IMR-90 (cell line): ENCODE measurements at regions not wholly inside any gene's neighbourhood (a gene's known extent, or its start where the extent isn't known, plus 50 kb on each side); places are given as distances from the start of the nearest gene placed in this dataset.

Experiments
- ATAC-seq: fragments of 200-7000 bp; cut with Tn5 transposase; 2 replicates; pipeline ENCODE4 v1.9.1; 2020; ENCODE audit warnings: low read depth, mild to moderate bottlenecking, moderate library complexity
- BruUV-seq: library from RNA; stranded (reverse); fragments of 400-500 nt; replicated peaks from 2 replicates; lab custom pipeline; 2021; lab: Mats Ljungman, UMichigan
- CTCF ChIA-PET: fragments of 300-600 bp; formaldehyde crosslinking; extraction: SDS; loops from one replicate; lab custom pipeline; 2021; ENCODE audit warnings: antibody characterized with exemption; lab: Yijun Ruan, JAX
- POLR2A ChIA-PET: fragments of 300-600 bp; sonication (Branson Sonifier 250); formaldehyde crosslinking; loops from one replicate; lab custom pipeline; 2022; ENCODE audit warnings: antibody characterized with exemption; ENCODE audit not compliant: unreplicated experiment; lab: Charles Lee
- DNase-seq: peaks from one replicate; pipeline ENCODE4 v3.0.0; 2013
- H2AFZ ChIP-seq: replicated peaks from 2 replicates; pipeline ENCODE3; 2013; ENCODE audit warnings: low read length, mild to moderate bottlenecking; ENCODE audit not compliant: poor library complexity
- H2AK5ac ChIP-seq: 2 replicates; pipeline ENCODE4 v1.6.1; 2013; ENCODE audit warnings: low read depth, low read length, inconsistent platforms
- H2AK9ac ChIP-seq: replicated peaks from 2 replicates; pipeline ENCODE3; 2013; ENCODE audit warnings: mild to moderate bottlenecking, low read depth, low read length, moderate library complexity; ENCODE audit not compliant: poor library complexity
- H2BK120ac ChIP-seq: 2 replicates; pipeline ENCODE4 v1.6.1; 2013; ENCODE audit warnings: low read depth, low read length, inconsistent platforms
- H2BK15ac ChIP-seq: 3 replicates; pipeline ENCODE4 v1.6.1; 2013; ENCODE audit warnings: low read depth, low read length, inconsistent platforms
- H2BK20ac ChIP-seq: 2 replicates; pipeline ENCODE4 v1.6.1; 2013; ENCODE audit warnings: low read depth, mild to moderate bottlenecking, inconsistent platforms, low read length, moderate library complexity
- H2BK5ac ChIP-seq: 2 replicates; pipeline ENCODE4 v1.6.1; 2013; ENCODE audit warnings: mild to moderate bottlenecking, low read depth, low read length, inconsistent platforms; ENCODE audit not compliant: poor library complexity, severe bottlenecking
- H3K14ac ChIP-seq: replicated peaks from 2 replicates; pipeline ENCODE4 v1.6.1; 2013; ENCODE audit warnings: low read depth, low read length, inconsistent platforms
- H3K18ac ChIP-seq: 2 replicates; pipeline ENCODE4 v1.6.1; 2013; ENCODE audit warnings: low read depth, low read length, control low read depth
- H3K23ac ChIP-seq: 2 replicates; pipeline ENCODE4 v1.6.1; 2013; ENCODE audit warnings: low read depth, low read length, inconsistent platforms
- H3K27ac ChIP-seq: 2 replicates; pipeline ENCODE4 v1.5.1; 2013; ENCODE audit warnings: mild to moderate bottlenecking, control low read depth, low read length; ENCODE audit not compliant: insufficient read depth
- H3K27me3 ChIP-seq: 2 replicates; pipeline ENCODE4 v1.6.1; 2013; ENCODE audit warnings: low read length; ENCODE audit not compliant: control insufficient read depth, insufficient read depth
- H3K36me3 ChIP-seq: 2 replicates; pipeline ENCODE4 v1.6.1; 2013; ENCODE audit warnings: low read length, mixed read lengths; ENCODE audit not compliant: control insufficient read depth, insufficient read depth
- H3K4ac ChIP-seq: 2 replicates; pipeline ENCODE4 v1.6.1; 2013; ENCODE audit warnings: low read depth, low read length, inconsistent platforms
- H3K4me1 ChIP-seq: 2 replicates; pipeline ENCODE4 v1.6.1; 2013; ENCODE audit warnings: low read length, mixed read lengths; ENCODE audit not compliant: control insufficient read depth, insufficient read depth
- H3K4me2 ChIP-seq: 2 replicates; pipeline ENCODE4 v1.6.1; 2013; ENCODE audit warnings: low read depth, mild to moderate bottlenecking, control low read depth, low read length, moderate library complexity
- H3K4me3 ChIP-seq: 2 replicates; pipeline ENCODE4 v1.5.1; 2013; ENCODE audit warnings: low read depth, mild to moderate bottlenecking, control low read depth, low read length, moderate library complexity; ENCODE audit not compliant: insufficient read depth
- H3K56ac ChIP-seq: 2 replicates; pipeline ENCODE4 v1.6.1; 2013; ENCODE audit warnings: low read length, inconsistent platforms; ENCODE audit not compliant: insufficient read depth; ENCODE audit errors: extremely low read depth
- H3K79me1 ChIP-seq, 2 experiments: 2 replicates each; pipeline ENCODE4 v1.6.1; 2013; ENCODE audit warnings: low read length in 2 of 2, inconsistent platforms in 1 of 2, low read depth in 1 of 2
- H3K9ac ChIP-seq: 2 replicates; pipeline ENCODE4 v1.6.1; 2013; ENCODE audit warnings: low read depth, low read length, control low read depth
- H3K9me1 ChIP-seq: 2 replicates; pipeline ENCODE4 v1.6.1; 2013; ENCODE audit warnings: low read length, inconsistent platforms; ENCODE audit not compliant: insufficient read depth
- H3K9me3 ChIP-seq: 2 replicates; pipeline ENCODE4 v1.6.1; 2013; ENCODE audit warnings: low read length; ENCODE audit not compliant: control insufficient read depth, insufficient read depth
- H4K20me1 ChIP-seq: 2 replicates; pipeline ENCODE4 v1.6.1; 2013; ENCODE audit warnings: low read length, inconsistent platforms; ENCODE audit not compliant: insufficient read depth
- H4K5ac ChIP-seq: 2 replicates; pipeline ENCODE4 v1.6.1; 2013; ENCODE audit warnings: mild to moderate bottlenecking, low read depth, low read length, control low read depth
- H4K8ac ChIP-seq, 2 experiments: 2 replicates each; pipeline ENCODE4 v1.6.1; 2013; ENCODE audit warnings: low read depth in 2 of 2, low read length in 2 of 2, control low read depth in 1 of 2, inconsistent platforms in 1 of 2
- H4K91ac ChIP-seq: 2 replicates; pipeline ENCODE4 v1.6.1; 2013; ENCODE audit warnings: low read depth, low read length, inconsistent platforms; ENCODE audit not compliant: insufficient read depth
- MAZ ChIP-seq: IDR thresholded peaks from 2 replicates; pipeline ENCODE4 v1.6.1; 2012; ENCODE audit warnings: low read depth, mild to moderate bottlenecking, low read length, improper control_type of control experiment, moderate library complexity, borderline replicate concordance
- SMC3 ChIP-seq: fragments of 150-350 bp; IDR thresholded peaks from 2 replicates; pipeline ENCODE4 v1.6.1; 2016; ENCODE audit warnings: low read depth, mild to moderate bottlenecking, antibody characterized with exemption, low read length, moderate library complexity
- WGBS, 2 experiments: methylation state at CpG; one replicate each; pipeline versions ENCODE4 v1.1.5 to v1.1.7; 2013; ENCODE audit warnings: missing lambda C conversion rate in 2 of 2; ENCODE audit not compliant: insufficient read length in 1 of 2; ENCODE audit errors: extremely low coverage in 2 of 2; 5-methylcytosine and 5-hydroxymethylcytosine counted together
- dilution Hi-C: fragments of 300-500 bp; cut with HindIII; formaldehyde crosslinking; loops from one replicate; pipeline ENCODE4 v1.14.3; 2018; ENCODE audit warnings: low sequenced_read_pairs; ENCODE audit not compliant: unreplicated experiment
- in situ Hi-C: fragments of 300-500 bp; cut with MboI; formaldehyde crosslinking; loops from 3 replicates; pipeline ENCODE4 v1.14.3; 2019; ENCODE audit warnings: low sequenced_read_pairs, inconsistent platforms, mixed read lengths
- intact Hi-C: fragments of 100-400 bp; cut with micrococcal nuclease; formaldehyde crosslinking; loops from 2 replicates; pipeline ENCODE4 v1.10.0; 2022
- TF ChIP-seq, protein P1 (sequence below): conservative IDR thresholded peaks from 2 replicates; pipeline ENCODE4 v1.5.1; 2012; ENCODE audit warnings: mild to moderate bottlenecking, low read depth, low read length, improper control_type of control experiment
- TF ChIP-seq, protein P2 (sequence below): fragments of 150-350 bp; IDR thresholded peaks from 2 replicates; pipeline ENCODE4 v1.6.1; 2017; ENCODE audit warnings: mild to moderate bottlenecking, antibody characterized with exemption, low read length, low read depth

DNA sequence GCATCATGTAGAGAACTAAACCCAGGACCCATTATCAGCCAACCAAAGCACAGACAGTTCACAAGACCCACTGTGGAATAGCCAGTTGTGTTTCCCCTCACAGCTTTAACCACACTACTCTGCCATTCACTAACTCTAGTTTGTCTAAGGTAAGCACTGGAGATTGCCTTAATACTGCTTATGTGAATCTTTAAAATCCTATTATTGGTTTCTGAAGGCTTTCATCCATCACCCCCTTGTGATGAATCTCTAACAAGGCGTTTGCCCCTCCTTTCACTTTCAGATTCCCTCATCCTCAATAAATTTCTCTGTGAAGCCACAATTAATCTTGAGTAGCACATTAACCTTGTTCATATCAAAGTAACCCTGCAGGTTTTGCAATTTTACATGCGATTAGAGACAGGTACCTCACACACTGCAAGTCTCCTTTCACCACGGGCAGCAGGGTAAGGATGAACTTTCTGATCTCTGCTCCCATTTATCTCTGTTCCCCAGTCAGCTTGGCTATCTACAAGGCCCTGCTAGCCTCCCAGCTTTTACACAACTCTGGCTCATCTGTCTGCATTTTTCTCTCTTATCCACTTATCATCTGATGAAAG is 785.6 kb downstream of the REEP3 start:
- in situ Hi-C loops, result no loop called here
- intact Hi-C loops, result no loop called here
- Histone ChIP-seq H3K56ac (no peak overlapping the region), H3K18ac (no peak overlapping the region), H2BK5ac (no peak overlapping the region), H4K8ac (no peak overlapping the region), H3K9ac (no peak overlapping the region), H2AK5ac (no peak overlapping the region), H3K27ac (no peak overlapping the region), H3K79me1 (no peaks in the 10 kb centered on the region), H4K5ac (no peak overlapping the region), H3K23ac (no peak overlapping the region), H3K36me3 (no peaks in the 10 kb centered on the region), H2AFZ (no peak overlapping the region), H2BK15ac (no peak overlapping the region), H3K27me3 (no peaks in the 10 kb centered on the region), H3K4me1 (no peaks in the 10 kb centered on the region), H3K4me3 (no peak overlapping the region), H3K4ac (no peak overlapping the region), H2BK120ac (no peak overlapping the region), H4K91ac (no peak overlapping the region), H3K4me2 (no peak overlapping the region), H4K20me1 (no peaks in the 10 kb centered on the region), H2BK20ac (no peak overlapping the region), H2AK9ac (no peak overlapping the region), H3K14ac (no peak overlapping the region), H3K9me3 (no peaks in the 10 kb centered on the region), H3K9me1 (no peaks in the 10 kb centered on the region)
- ChIA-PET POLR2A (no interaction called here), CTCF (no interaction called here)
- BruUV-seq, result no TSS peak
- ATAC-seq (no peak), DNase-seq (no peak)
- no peak for TF ChIP-seq MAZ
- no peak for TF ChIP-seq SMC3
- TF ChIP-seq, protein P1, sequence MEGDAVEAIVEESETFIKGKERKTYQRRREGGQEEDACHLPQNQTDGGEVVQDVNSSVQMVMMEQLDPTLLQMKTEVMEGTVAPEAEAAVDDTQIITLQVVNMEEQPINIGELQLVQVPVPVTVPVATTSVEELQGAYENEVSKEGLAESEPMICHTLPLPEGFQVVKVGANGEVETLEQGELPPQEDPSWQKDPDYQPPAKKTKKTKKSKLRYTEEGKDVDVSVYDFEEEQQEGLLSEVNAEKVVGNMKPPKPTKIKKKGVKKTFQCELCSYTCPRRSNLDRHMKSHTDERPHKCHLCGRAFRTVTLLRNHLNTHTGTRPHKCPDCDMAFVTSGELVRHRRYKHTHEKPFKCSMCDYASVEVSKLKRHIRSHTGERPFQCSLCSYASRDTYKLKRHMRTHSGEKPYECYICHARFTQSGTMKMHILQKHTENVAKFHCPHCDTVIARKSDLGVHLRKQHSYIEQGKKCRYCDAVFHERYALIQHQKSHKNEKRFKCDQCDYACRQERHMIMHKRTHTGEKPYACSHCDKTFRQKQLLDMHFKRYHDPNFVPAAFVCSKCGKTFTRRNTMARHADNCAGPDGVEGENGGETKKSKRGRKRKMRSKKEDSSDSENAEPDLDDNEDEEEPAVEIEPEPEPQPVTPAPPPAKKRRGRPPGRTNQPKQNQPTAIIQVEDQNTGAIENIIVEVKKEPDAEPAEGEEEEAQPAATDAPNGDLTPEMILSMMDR, result no peak
- TF ChIP-seq, protein P2, sequence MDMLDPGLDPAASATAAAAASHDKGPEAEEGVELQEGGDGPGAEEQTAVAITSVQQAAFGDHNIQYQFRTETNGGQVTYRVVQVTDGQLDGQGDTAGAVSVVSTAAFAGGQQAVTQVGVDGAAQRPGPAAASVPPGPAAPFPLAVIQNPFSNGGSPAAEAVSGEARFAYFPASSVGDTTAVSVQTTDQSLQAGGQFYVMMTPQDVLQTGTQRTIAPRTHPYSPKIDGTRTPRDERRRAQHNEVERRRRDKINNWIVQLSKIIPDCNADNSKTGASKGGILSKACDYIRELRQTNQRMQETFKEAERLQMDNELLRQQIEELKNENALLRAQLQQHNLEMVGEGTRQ, result no peak
- WGBS, 2 experiments, result 13% methylated on average over 1 of the region's 3 CpGs; no CpG with 5 or more reads in 1 of the 2 experiments
- dilution Hi-C loops, result no loop called here
